Prostate gland (tissue), 2 donors: ENCODE measurements at regions not wholly inside any gene's neighbourhood (a gene's known extent, or its start where the extent isn't known, plus 50 kb on each side); places are given as distances from the start of the nearest gene placed in this dataset.

ENCODE experiments used
- CTCF ChIP-seq, 4 experiments: fragments of 200-600 bp in 2 of 4; fragments of 450-650 bp in 2 of 4; sonication (generic) in 2 of 4; IDR thresholded peaks; 1 replicate in 3 of 4; 2 replicates in 1 of 4; pipeline ENCODE4 v1.5.1; 2016 to 2019; ENCODE audit warnings: antibody characterized with exemption in 4 of 4, mild to moderate bottlenecking in 2 of 4, moderate library complexity in 2 of 4
- POLR2A ChIP-seq: fragments of 450-650 bp; IDR thresholded peaks from one replicate; pipeline ENCODE4 v1.6.1; 2016; ENCODE audit warnings: antibody characterized with exemption, mild to moderate bottlenecking
- POLR2AphosphoS5 ChIP-seq: sonication (generic); formaldehyde crosslinking; IDR thresholded peaks from one replicate; pipeline ENCODE4 v1.6.1; 2017; ENCODE audit warnings: antibody characterized with exemption

- no peak for TF ChIP-seq CTCF (IDR thresholded peaks at IDR 0.05)
- no peak for TF ChIP-seq POLR2AphosphoS5
- no peak for TF ChIP-seq POLR2A
These were observed 56.0 kb upstream of the WSB1 start for GRCh38 chr17:27237890-27238289.
